ENCODE measurements at regions not wholly inside any gene's neighbourhood (a gene's known extent, or its start where the extent isn't known, plus 50 kb on each side); places are given as distances from the start of the nearest gene placed in this dataset.

- no peaks in the 10 kb centered on the region for H3K9me2 ChIP-seq (ENCODE audit: insufficient read depth, low read length)
- ChIA-PET CTCF (ENCODE audit: unreplicated experiment) (interaction anchor here (0.6 kb wide), 1 partner anchor 462 kb away, joined by 3 read pairs; no protein-coding TSS in a partner anchor), POLR2A (interaction anchor here (0.7 kb wide), 1 partner anchor 1240 kb away, joined by 3 read pairs; no protein-coding TSS in a partner anchor)
- H3K4me1 ChIP-seq (ENCODE audit: insufficient read depth, low read length, poor library complexity, severe bottlenecking), result no peaks in the 10 kb centered on the region
- no peak overlapping the region for H3K27ac ChIP-seq (ENCODE audit: low read depth, low read length, poor library complexity, severe bottlenecking)
- H3K36me3 ChIP-seq (ENCODE audit: insufficient read depth, low read length), result no peaks in the 10 kb centered on the region
- TF ChIP-seq CTCF (conservative IDR thresholded peaks at IDR 0.05; ENCODE audit: low read length) (no peak), EZH2phosphoT487 (IDR thresholded peaks at IDR 0.05; ENCODE audit: borderline replicate concordance, low read depth, low read length) (no peak)
- no peaks in the 10 kb centered on the region for H3K9me3 ChIP-seq (ENCODE audit: low read length)
- no peaks in the 10 kb centered on the region for H4K20me1 ChIP-seq (ENCODE audit: insufficient read depth, low read length)
- H3K4me3 ChIP-seq (ENCODE audit: low read depth, low read length, poor library complexity, severe bottlenecking), result no peak overlapping the region
- H2AFZ ChIP-seq (ENCODE audit: low read length), result no peak overlapping the region
- intact Hi-C loops (cut with micrococcal nuclease; ENCODE audit: unreplicated experiment), result no loop called here
- H3K4me2 ChIP-seq (ENCODE audit: low read length), result no peak overlapping the region
- no peaks in the 10 kb centered on the region for H3K79me2 ChIP-seq (ENCODE audit: insufficient read depth, low read depth, low read length)
- BruUV-seq (replicated peaks), result no TSS peak
- DNase-seq (ENCODE audit: low spot score), result no peak
These were observed 94.0 kb downstream of the GTPBP8 start for GRCh38 chr3:113084777-113085176.

DNA sequence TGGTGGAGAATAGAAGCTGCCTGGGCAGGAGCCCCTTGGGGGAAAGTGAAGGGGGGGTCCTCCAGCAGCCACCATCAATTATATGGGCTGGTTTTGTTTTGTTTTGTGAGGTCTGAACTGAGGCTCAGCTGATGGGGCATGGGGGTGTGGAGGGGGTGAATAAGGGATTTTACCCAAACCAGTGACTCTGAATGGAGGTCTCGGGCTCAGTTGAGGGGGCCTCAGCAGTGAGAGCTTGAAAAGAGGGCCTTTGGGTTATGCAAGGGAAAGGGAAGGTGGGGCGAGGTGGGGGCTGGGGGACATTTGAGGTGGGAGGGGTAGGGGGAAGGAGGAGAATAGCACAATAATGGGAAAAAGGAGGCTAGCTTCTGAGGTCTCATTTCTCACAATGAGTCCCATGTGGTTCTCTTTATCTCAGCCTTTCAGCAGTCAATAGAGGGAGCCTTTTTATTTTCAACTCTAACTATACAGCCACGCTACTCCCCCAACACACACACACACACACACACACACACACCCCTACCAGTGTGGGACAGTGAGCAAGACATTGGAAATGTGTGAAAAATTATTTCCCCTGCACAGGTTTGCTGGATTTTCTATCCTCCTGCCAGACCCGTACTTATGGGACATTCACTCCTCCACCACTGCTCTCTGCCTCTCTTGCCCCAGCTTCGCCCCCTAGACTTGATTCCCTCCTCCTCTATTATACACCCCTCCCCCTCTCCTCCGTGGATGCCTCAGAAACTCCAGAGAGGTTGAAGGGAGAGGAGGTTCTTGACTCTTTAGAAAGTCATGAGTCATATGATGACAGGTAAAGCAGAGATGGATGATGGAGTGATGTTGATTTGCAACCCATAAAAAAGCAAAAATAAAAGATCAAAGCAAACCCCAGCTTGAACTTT lies 96.0 kb downstream of the GTPBP8 start:
- H3K9me3 ChIP-seq (ENCODE audit: low read length), result no peaks in the 10 kb centered on the region
- TF ChIP-seq CTCF (conservative IDR thresholded peaks at IDR 0.05; ENCODE audit: low read length) (no peak), EZH2phosphoT487 (IDR thresholded peaks at IDR 0.05; ENCODE audit: borderline replicate concordance, low read depth, low read length) (no peak)
- no peaks in the 10 kb centered on the region for H3K36me3 ChIP-seq (ENCODE audit: insufficient read depth, low read length)
- H3K9me2 ChIP-seq (ENCODE audit: insufficient read depth, low read length), result no peaks in the 10 kb centered on the region
- ChIA-PET POLR2A (interaction anchor here (0.6 to 0.7 kb wide), 2 partner anchors 172 to 343 kb away, joined by 3 to 5 read pairs; no protein-coding TSS in a partner anchor), CTCF (ENCODE audit: unreplicated experiment) (interaction anchor here (0.7 kb wide), 1 partner anchor 21 kb away, joined by 3 read pairs; no protein-coding TSS in a partner anchor)
- H4K20me1 ChIP-seq (ENCODE audit: insufficient read depth, low read length), result no peaks in the 10 kb centered on the region
- H3K4me2 ChIP-seq (ENCODE audit: low read length), result no peak overlapping the region
- intact Hi-C loops (cut with micrococcal nuclease; ENCODE audit: unreplicated experiment), result no loop called here
- H3K4me1 ChIP-seq (ENCODE audit: insufficient read depth, low read length, poor library complexity, severe bottlenecking), result no peaks in the 10 kb centered on the region
- no peak overlapping the region for H3K4me3 ChIP-seq (ENCODE audit: low read depth, low read length, poor library complexity, severe bottlenecking)
- BruUV-seq (replicated peaks), result no TSS peak
- no peaks in the 10 kb centered on the region for H3K79me2 ChIP-seq (ENCODE audit: insufficient read depth, low read depth, low read length)
- no peak overlapping the region for H2AFZ ChIP-seq (ENCODE audit: low read length)
- no peak for DNase-seq (ENCODE audit: low spot score)
- no peak overlapping the region for H3K27ac ChIP-seq (ENCODE audit: low read depth, low read length, poor library complexity, severe bottlenecking)

GRCh38 chr3:113088616-113089015 lies 97.8 kb downstream of the GTPBP8 start:
- CTCF ChIA-PET (ENCODE audit: unreplicated experiment), result no interaction called here
- BruUV-seq (replicated peaks), result no TSS peak
- H3K27ac ChIP-seq (ENCODE audit: low read depth, low read length, poor library complexity, severe bottlenecking), result no peak overlapping the region
- TF ChIP-seq EZH2phosphoT487 (IDR thresholded peaks at IDR 0.05; ENCODE audit: borderline replicate concordance, low read depth, low read length), result no peak
- H3K4me3 ChIP-seq (ENCODE audit: low read depth, low read length, poor library complexity, severe bottlenecking), result no peak overlapping the region
- no peaks in the 10 kb centered on the region for H4K20me1 ChIP-seq (ENCODE audit: insufficient read depth, low read length)
- no peaks in the 10 kb centered on the region for H3K4me1 ChIP-seq (ENCODE audit: insufficient read depth, low read length, poor library complexity, severe bottlenecking)
- intact Hi-C loops (cut with micrococcal nuclease; ENCODE audit: unreplicated experiment), result no loop called here
- H3K79me2 ChIP-seq (ENCODE audit: insufficient read depth, low read depth, low read length), result no peaks in the 10 kb centered on the region
- POLR2A ChIA-PET, result no interaction called here
- no peaks in the 10 kb centered on the region for H3K36me3 ChIP-seq (ENCODE audit: insufficient read depth, low read length)
- H3K9me3 ChIP-seq (ENCODE audit: low read length), result no peaks in the 10 kb centered on the region
- H3K4me2 ChIP-seq (ENCODE audit: low read length), result no peak overlapping the region
- H2AFZ ChIP-seq (ENCODE audit: low read length), result no peak overlapping the region
- no peaks in the 10 kb centered on the region for H3K9me2 ChIP-seq (ENCODE audit: insufficient read depth, low read length)
- DNase-seq (ENCODE audit: low spot score), result no peak
